SU-DHL-6 (cell line): ENCODE measurements at regions not wholly inside any gene's neighbourhood (a gene's known extent, or its start where the extent isn't known, plus 50 kb on each side); places are given as distances from the start of the nearest gene placed in this dataset.

Source experiments
- H2AFZ ChIP-seq: fragments of 200-600 bp; sonication (generic); 2 replicates; pipeline ENCODE4 v1.6.1; 2014; ENCODE audit warnings: low read depth, mild to moderate bottlenecking, moderate library complexity, mixed read lengths, antibody characterized with exemption, low read length; ENCODE audit not compliant: severe bottlenecking
- H3F3A ChIP-seq: fragments of 200-600 bp; shearing (Covaris generic); 2 replicates; pipeline ENCODE4 v1.6.0; 2016; ENCODE audit warnings: antibody characterized with exemption, mild to moderate bottlenecking; ENCODE audit not compliant: insufficient read depth
- H3K27ac ChIP-seq: fragments of 200-600 bp; sonication (generic); 2 replicates; pipeline ENCODE4 v1.5.1; 2016; ENCODE audit warnings: low read depth, mild to moderate bottlenecking, low read length, moderate library complexity, mixed read lengths
- H3K27me3 ChIP-seq: fragments of 200-600 bp; sonication (generic), shearing (Covaris generic); 2 replicates; pipeline ENCODE4 v1.6.0; 2014; ENCODE audit warnings: mild to moderate bottlenecking, low read length
- H3K36me3 ChIP-seq: fragments of 200-600 bp; sonication (generic); 2 replicates; pipeline ENCODE4 v1.6.1; 2014; ENCODE audit warnings: mild to moderate bottlenecking, low read length, mixed read lengths
- H3K4me2 ChIP-seq: fragments of 300-600, 200-600 bp; shearing (Covaris generic), sonication (generic); 2 replicates; pipeline ENCODE4 v1.6.0; 2014; ENCODE audit warnings: low read length, low read depth, mild to moderate bottlenecking; ENCODE audit not compliant: poor library complexity, severe bottlenecking
- H3K4me3 ChIP-seq: fragments of 200-600 bp; sonication (generic); 2 replicates; pipeline ENCODE4 v1.5.1; 2014; ENCODE audit warnings: antibody characterized with exemption, low read length, mild to moderate bottlenecking, mixed read lengths; ENCODE audit not compliant: insufficient read depth, poor library complexity, severe bottlenecking
- H3K79me2 ChIP-seq: fragments of 200-600 bp; sonication (generic); 2 replicates; pipeline ENCODE4 v1.6.1; 2014; ENCODE audit warnings: mild to moderate bottlenecking, low read length, moderate library complexity; ENCODE audit not compliant: insufficient read depth
- H3K9ac ChIP-seq: fragments of 200-600 bp; sonication (generic); 2 replicates; pipeline ENCODE4 v1.7.0; 2014; ENCODE audit warnings: mild to moderate bottlenecking, low read length
- H3K9me2 ChIP-seq: fragments of 200-600 bp; sonication (generic); replicated peaks from 2 replicates; pipeline ENCODE4 v1.6.1; 2014; ENCODE audit warnings: low read length; ENCODE audit not compliant: insufficient read depth
- H3K9me3 ChIP-seq: fragments of 200-600 bp; sonication (generic); 2 replicates; pipeline ENCODE4 v1.6.1; 2014; ENCODE audit warnings: low read length, mixed read lengths; ENCODE audit not compliant: insufficient read depth
- H4K20me1 ChIP-seq: fragments of 200-600 bp; sonication (generic); 2 replicates; pipeline ENCODE4 v1.6.1; 2014; ENCODE audit warnings: low read depth, mild to moderate bottlenecking, antibody characterized with exemption, low read length, moderate library complexity, mixed read lengths
- CTCF ChIP-seq: fragments of 200-600 bp; sonication (generic); IDR thresholded peaks from one replicate; pipeline ENCODE4 v1.5.1; 2017; ENCODE audit warnings: antibody characterized with exemption, mild to moderate bottlenecking, low read length, moderate library complexity; ENCODE audit not compliant: insufficient read depth, poor library complexity, severe bottlenecking
- EZH2phosphoT487 ChIP-seq: fragments of 200-600 bp; sonication (generic), shearing (Covaris generic); conservative IDR thresholded peaks from 2 replicates; pipeline ENCODE4 v1.6.1; 2018; ENCODE audit warnings: mild to moderate bottlenecking, antibody characterized with exemption, low read length, moderate library complexity, mixed read lengths

GRCh38 chr5:36377192-36377591 is 75.5 kb upstream of the RANBP3L start:
- Histone ChIP-seq H3K36me3 (no peaks in the 10 kb centered on the region), H3K9me3 (no peaks in the 10 kb centered on the region), H2AFZ (no peak overlapping the region), H3K27me3 (no peaks in the 10 kb centered on the region), H3K4me2 (no peak overlapping the region), H3K4me3 (no peak overlapping the region), H3K9ac (no peak overlapping the region), H3K79me2 (no peaks in the 10 kb centered on the region), H3K27ac (no peak overlapping the region), H4K20me1 (no peaks in the 10 kb centered on the region), H3F3A (no peaks in the 10 kb centered on the region), H3K9me2 (no peaks in the 10 kb centered on the region)
- TF ChIP-seq CTCF (no peak), EZH2phosphoT487 (no peak)

- H3K4me2 ChIP-seq = no peak overlapping the region
- H3K9me3 ChIP-seq = no peaks in the 10 kb centered on the region
- H3F3A ChIP-seq = no peaks in the 10 kb centered on the region
- no peaks in the 10 kb centered on the region for H3K9me2 ChIP-seq
- H3K4me3 ChIP-seq = no peak overlapping the region
- H3K27me3 ChIP-seq = no peaks in the 10 kb centered on the region
- no peaks in the 10 kb centered on the region for H3K36me3 ChIP-seq
- no peak for TF ChIP-seq CTCF
- no peak for TF ChIP-seq EZH2phosphoT487
- H2AFZ ChIP-seq = no peak overlapping the region
- no peak overlapping the region for H3K9ac ChIP-seq
- no peaks in the 10 kb centered on the region for H3K79me2 ChIP-seq
- H3K27ac ChIP-seq = no peak overlapping the region
- no peaks in the 10 kb centered on the region for H4K20me1 ChIP-seq
Observed at GRCh38 chr5:36378551-36378950, 76.8 kb upstream of the RANBP3L start.

- Histone ChIP-seq H3K9ac (no peak overlapping the region), H3K4me2 (no peak overlapping the region)
Observed at GRCh38 chr5:36382890-36383289, 81.2 kb upstream of the RANBP3L start.

More at GRCh38 chr5:36382890-36383289, 81.2 kb upstream of the RANBP3L start:
- TF ChIP-seq CTCF = no peak
- TF ChIP-seq EZH2phosphoT487 = no peak
- H3F3A ChIP-seq = no peaks in the 10 kb centered on the region
- H3K4me3 ChIP-seq = no peak overlapping the region
- no peaks in the 10 kb centered on the region for H3K27me3 ChIP-seq
- no peaks in the 10 kb centered on the region for H3K79me2 ChIP-seq
- no peak overlapping the region for H3K27ac ChIP-seq
- H3K36me3 ChIP-seq = no peaks in the 10 kb centered on the region
- H4K20me1 ChIP-seq = no peaks in the 10 kb centered on the region
- H3K9me2 ChIP-seq = no peaks in the 10 kb centered on the region
- no peak overlapping the region for H2AFZ ChIP-seq
- H3K9me3 ChIP-seq = no peaks in the 10 kb centered on the region
